BE2C (cell line): ENCODE measurements at regions not wholly inside any gene's neighbourhood (a gene's known extent, or its start where the extent isn't known, plus 50 kb on each side); places are given as distances from the start of the nearest gene placed in this dataset.

Experiments
- DNase-seq: peaks from one replicate; pipeline ENCODE4 v3.0.0-alpha.2; 2020
- H3K27me3 ChIP-seq: fragments of 250-450 bp; sonication (Bioruptor Pico); 2 replicates; pipeline ENCODE4 v1.5.1; 2020; ENCODE audit warnings: mild to moderate bottlenecking
- H3K36me3 ChIP-seq: fragments of 250-450 bp; sonication (Bioruptor Pico); 2 replicates; pipeline ENCODE4 v1.5.1; 2020; ENCODE audit warnings: mild to moderate bottlenecking
- H3K4me1 ChIP-seq: fragments of 250-450 bp; sonication (Bioruptor Pico); 2 replicates; pipeline ENCODE4 v1.5.1; 2020
- H3K4me3 ChIP-seq: 2 replicates; pipeline ENCODE4 v1.5.1; 2011; ENCODE audit warnings: low read depth, low read length
- H3K9me3 ChIP-seq: fragments of 250-450 bp; sonication (Bioruptor Pico); 2 replicates; pipeline ENCODE4 v1.5.1; 2020
- CTCF ChIP-seq: IDR thresholded peaks from 2 replicates; pipeline ENCODE4 v1.5.1; 2012; ENCODE audit warnings: mild to moderate bottlenecking, low read depth, low read length

DNA sequence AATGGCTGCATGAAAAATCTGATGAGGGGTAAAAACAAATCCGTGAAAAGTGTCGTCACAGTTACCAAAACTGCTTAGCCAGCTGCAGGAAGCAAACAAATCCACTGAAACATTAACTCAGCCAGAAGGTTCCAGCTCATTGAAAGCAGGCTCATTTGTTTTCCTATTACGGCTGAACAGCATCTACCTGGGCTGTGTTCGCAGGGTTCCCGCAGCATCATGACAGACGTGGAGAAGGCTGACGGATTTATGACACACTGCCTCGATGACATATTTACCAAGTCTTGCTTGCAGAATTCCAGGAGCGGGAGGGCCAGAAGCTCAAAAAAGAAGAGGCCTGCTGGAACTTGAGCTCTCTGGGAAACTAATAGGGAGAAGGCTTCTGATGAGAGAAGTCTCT lies 781.1 kb downstream of the RAB28 start:
- H3K36me3 ChIP-seq = no peaks in the 10 kb centered on the region
- H3K4me3 ChIP-seq = no peak overlapping the region
- no peaks in the 10 kb centered on the region for H3K4me1 ChIP-seq
- H3K27me3 ChIP-seq = no peaks in the 10 kb centered on the region
- no peak for DNase-seq
- no peaks in the 10 kb centered on the region for H3K9me3 ChIP-seq
- TF ChIP-seq CTCF = no peak

DNA sequence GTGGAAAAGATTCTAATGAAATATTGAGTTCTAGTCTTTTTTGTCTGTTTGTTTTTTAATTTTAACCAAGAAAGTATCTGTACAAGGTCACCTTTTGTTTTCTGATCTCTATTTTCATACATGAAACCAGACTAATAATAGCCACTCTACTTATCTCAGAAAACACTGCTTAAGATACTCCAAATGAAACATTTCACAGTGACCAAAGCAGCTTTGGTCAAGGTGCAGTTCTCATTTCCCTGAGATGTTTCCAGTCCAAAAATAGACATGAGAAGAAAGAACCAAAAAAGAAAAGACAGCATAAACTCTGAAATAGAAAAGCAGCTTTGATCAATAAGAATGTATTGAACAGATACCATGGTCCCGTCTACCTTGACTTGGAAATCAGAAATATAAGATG lies 782.8 kb downstream of the RAB28 start:
- Histone ChIP-seq H3K4me3 (no peak overlapping the region), H3K36me3 (no peaks in the 10 kb centered on the region), H3K9me3 (no peaks in the 10 kb centered on the region), H3K27me3 (no peaks in the 10 kb centered on the region), H3K4me1 (no peaks in the 10 kb centered on the region)
- DNase-seq = no peak
- no peak for TF ChIP-seq CTCF

GRCh38 chr4:12697970-12698369 lies 786.2 kb downstream of the RAB28 start:
- no peak for DNase-seq
- no peaks in the 10 kb centered on the region for H3K27me3 ChIP-seq

GRCh38 chr4:12692815-12693214 lies 791.3 kb downstream of the RAB28 start:
- Histone ChIP-seq H3K27me3 (no peaks in the 10 kb centered on the region), H3K4me3 (no peak overlapping the region), H3K4me1 (no peaks in the 10 kb centered on the region), H3K9me3 (no peaks in the 10 kb centered on the region), H3K36me3 (no peaks in the 10 kb centered on the region)
- TF ChIP-seq CTCF = no peak
- no peak for DNase-seq

More at GRCh38 chr4:12697970-12698369, 786.2 kb downstream of the RAB28 start:
- no peaks in the 10 kb centered on the region for H3K4me1 ChIP-seq
- no peak for TF ChIP-seq CTCF
- no peak overlapping the region for H3K4me3 ChIP-seq
- H3K36me3 ChIP-seq = no peaks in the 10 kb centered on the region
- H3K9me3 ChIP-seq = no peaks in the 10 kb centered on the region

GRCh38 chr4:12691168-12691567 lies 793.0 kb downstream of the RAB28 start:
- no peak for TF ChIP-seq CTCF
- H3K36me3 ChIP-seq = no peaks in the 10 kb centered on the region
- no peaks in the 10 kb centered on the region for H3K27me3 ChIP-seq
- no peak overlapping the region for H3K4me3 ChIP-seq
- H3K4me1 ChIP-seq = no peaks in the 10 kb centered on the region
- no peak for DNase-seq
- no peaks in the 10 kb centered on the region for H3K9me3 ChIP-seq

DNA sequence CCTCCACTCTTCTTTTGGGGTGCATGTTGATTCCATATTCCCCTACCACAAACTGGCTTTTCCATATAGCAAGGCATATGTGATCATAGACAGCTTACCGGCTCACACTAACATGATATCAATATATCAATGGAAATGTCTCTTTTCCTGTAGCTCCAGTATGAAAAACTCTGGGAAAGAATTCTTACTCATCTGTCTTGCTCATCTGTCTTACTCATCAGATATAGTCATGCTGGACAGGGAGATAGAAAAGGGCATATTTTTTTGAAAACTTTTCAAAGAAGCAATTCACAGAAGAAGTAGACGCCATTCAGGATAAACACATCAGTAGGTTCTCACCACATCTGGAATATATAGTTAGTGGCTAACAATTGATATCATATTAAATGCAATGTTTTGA lies 794.7 kb downstream of the RAB28 start:
- Histone ChIP-seq H3K27me3 (no peaks in the 10 kb centered on the region), H3K36me3 (no peaks in the 10 kb centered on the region)

More for the DNA sequence above, 794.7 kb downstream of the RAB28 start:
- Histone ChIP-seq H3K4me3 (no peak overlapping the region), H3K9me3 (no peaks in the 10 kb centered on the region), H3K4me1 (no peaks in the 10 kb centered on the region)
- no peak for TF ChIP-seq CTCF
- no peak for DNase-seq
